ENCODE measurements at regions not wholly inside any gene's neighbourhood (a gene's known extent, or its start where the extent isn't known, plus 50 kb on each side); places are given as distances from the start of the nearest gene placed in this dataset.

DNA sequence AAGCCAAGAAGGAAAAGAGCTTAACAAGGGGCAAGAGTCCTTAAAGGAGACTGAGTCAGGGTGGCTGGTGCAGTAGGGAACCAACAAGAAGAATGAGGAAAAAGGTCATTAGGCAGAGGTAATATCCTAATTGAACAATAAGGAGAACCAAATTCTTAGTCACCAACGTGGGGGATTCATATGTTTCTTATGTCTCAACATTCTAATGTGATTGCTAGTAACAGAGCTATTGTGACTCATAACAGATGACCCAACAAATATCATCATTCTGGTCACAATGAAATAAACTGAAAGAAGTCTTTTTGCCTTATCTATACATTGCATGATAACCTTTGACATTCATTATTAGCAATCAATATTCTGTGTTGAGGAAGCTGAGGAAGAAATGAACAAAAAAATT lies 101.6 kb downstream of the RAP2A start:
- DNase-seq (ENCODE audit: low read depth) = peak; percentile 85
- TF ChIP-seq, protein P1, sequence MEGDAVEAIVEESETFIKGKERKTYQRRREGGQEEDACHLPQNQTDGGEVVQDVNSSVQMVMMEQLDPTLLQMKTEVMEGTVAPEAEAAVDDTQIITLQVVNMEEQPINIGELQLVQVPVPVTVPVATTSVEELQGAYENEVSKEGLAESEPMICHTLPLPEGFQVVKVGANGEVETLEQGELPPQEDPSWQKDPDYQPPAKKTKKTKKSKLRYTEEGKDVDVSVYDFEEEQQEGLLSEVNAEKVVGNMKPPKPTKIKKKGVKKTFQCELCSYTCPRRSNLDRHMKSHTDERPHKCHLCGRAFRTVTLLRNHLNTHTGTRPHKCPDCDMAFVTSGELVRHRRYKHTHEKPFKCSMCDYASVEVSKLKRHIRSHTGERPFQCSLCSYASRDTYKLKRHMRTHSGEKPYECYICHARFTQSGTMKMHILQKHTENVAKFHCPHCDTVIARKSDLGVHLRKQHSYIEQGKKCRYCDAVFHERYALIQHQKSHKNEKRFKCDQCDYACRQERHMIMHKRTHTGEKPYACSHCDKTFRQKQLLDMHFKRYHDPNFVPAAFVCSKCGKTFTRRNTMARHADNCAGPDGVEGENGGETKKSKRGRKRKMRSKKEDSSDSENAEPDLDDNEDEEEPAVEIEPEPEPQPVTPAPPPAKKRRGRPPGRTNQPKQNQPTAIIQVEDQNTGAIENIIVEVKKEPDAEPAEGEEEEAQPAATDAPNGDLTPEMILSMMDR (conservative IDR thresholded peaks at IDR 0.05; ENCODE audit: control insufficient read depth, insufficient read depth, low read depth, low read length) = no peak
- no peak overlapping the region for H3K4me3 ChIP-seq (ENCODE audit: control insufficient read depth, low read depth, low read length)

DNA sequence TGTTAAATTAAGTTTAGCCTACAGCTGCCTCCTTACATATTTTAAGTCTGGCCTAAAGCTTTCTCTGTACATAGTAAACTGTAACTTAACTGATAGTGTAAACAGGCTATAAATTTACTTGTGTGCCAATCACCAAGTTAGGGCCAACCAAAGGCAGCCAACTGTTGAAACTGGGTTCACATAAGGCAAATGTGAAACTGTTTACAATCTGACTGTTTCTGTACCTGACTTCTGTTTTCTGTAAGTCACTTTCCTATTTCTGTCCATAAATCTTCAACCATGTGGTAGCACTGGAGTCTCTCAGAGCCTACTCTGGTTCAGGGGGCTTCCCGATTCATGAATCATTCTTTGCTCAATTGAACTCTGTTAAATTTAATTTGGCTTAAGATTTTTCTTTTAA lies 103.1 kb downstream of the RAP2A start:
- TF ChIP-seq, protein P1 (conservative IDR thresholded peaks at IDR 0.05; ENCODE audit: control insufficient read depth, insufficient read depth, low read depth, low read length) = no peak

DNA sequence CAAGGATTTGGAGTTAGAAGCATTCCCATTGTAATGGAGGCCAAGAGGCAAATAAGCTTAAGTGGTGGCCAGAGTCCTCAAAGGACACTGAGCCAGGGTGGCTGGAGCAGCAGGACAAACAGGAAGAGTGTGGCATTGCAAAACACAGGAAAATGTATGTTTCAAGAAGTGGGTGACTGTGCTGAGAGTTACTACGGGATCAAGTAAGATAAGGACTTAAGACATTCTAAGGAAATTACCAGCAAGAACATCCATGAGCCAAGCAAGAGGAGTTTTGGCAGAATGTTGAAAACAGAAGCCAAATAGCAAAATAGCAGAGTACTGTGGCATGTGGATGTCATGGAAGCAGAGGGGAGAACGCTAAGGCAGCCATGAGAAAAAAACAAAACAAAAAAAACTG lies 104.2 kb downstream of the RAP2A start:
- TF ChIP-seq, protein P1 (conservative IDR thresholded peaks at IDR 0.05; ENCODE audit: control insufficient read depth, insufficient read depth, low read depth, low read length) = no peak
- DNase-seq (ENCODE audit: low read depth) = no peak
- H3K4me3 ChIP-seq (ENCODE audit: control insufficient read depth, low read depth, low read length) = no peak overlapping the region

More for the DNA sequence above, 103.1 kb downstream of the RAP2A start:
- no peak overlapping the region for H3K4me3 ChIP-seq (ENCODE audit: control insufficient read depth, low read depth, low read length)
- DNase-seq (ENCODE audit: low read depth) = no peak

DNA sequence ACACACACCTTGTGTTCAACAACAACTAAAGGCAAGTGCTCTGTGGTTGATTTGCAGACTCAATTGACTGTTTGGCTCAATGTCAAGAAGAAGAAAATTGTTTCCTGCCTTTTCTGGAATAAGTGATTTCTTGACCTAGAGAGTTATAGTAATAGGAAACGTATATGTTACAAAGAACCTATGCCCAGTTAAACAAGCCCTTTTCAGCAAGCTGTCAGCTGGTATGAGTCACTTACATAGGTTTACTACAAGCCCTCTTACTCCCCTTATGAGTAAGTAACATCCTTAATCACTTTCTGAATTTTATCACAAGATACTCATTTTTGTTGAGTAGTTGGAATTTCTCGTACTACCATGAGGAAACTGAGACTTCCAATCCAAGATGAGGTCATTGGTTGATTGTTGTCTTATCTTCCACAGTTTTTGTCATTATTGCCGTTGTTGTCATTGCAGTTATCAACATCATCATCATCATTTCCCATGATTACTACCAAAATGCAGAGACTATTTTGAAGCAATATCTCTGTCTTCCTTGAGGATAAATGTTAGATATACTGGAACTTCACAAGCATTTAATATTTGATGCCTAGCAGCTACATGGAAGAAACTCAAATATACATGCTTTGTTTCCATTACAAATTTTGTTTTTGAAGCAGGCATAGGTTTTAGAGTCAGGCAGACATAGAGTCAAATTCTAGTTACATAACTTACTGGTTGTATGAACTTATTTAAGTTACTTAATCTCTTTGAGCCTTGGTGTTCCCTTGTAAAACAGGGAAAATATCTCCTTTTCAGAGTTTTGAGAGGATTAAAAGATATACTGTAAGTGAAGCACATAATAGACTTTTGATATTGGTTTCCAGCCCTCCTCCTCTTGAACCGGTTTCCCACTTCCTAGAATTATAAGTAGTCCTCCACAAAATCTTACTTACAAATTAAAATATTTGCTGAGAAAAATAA lies 106.0 kb downstream of the RAP2A start:
- TF ChIP-seq, protein P1 (conservative IDR thresholded peaks at IDR 0.05; ENCODE audit: control insufficient read depth, insufficient read depth, low read depth, low read length) = no peak
- DNase-seq (ENCODE audit: low read depth) = peak; percentile 71
- H3K4me3 ChIP-seq (ENCODE audit: control insufficient read depth, low read depth, low read length) = no peak overlapping the region

DNA sequence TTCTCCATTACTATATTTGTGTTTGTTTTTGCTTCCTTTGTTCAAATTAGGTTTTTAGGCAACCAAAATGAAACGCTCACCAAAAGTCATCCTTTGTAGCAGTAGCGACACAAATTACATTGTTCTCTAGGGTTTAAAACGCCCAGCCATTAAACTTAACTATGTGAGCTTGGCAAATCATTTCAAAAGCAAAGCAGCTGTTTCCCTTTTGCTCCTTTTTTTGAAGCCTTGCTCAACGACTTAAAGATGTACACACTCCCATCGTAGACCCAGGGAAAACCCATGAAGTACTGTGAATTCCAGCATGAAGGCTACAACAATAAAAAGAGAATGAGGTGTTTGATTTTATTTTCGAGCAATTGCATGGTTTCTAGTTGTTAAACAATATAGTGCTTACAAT lies 106.7 kb downstream of the RAP2A start:
- TF ChIP-seq, protein P1 (conservative IDR thresholded peaks at IDR 0.05; ENCODE audit: control insufficient read depth, insufficient read depth, low read depth, low read length) = no peak
- DNase-seq (ENCODE audit: low read depth) = no peak
- no peak overlapping the region for H3K4me3 ChIP-seq (ENCODE audit: control insufficient read depth, low read depth, low read length)

DNA sequence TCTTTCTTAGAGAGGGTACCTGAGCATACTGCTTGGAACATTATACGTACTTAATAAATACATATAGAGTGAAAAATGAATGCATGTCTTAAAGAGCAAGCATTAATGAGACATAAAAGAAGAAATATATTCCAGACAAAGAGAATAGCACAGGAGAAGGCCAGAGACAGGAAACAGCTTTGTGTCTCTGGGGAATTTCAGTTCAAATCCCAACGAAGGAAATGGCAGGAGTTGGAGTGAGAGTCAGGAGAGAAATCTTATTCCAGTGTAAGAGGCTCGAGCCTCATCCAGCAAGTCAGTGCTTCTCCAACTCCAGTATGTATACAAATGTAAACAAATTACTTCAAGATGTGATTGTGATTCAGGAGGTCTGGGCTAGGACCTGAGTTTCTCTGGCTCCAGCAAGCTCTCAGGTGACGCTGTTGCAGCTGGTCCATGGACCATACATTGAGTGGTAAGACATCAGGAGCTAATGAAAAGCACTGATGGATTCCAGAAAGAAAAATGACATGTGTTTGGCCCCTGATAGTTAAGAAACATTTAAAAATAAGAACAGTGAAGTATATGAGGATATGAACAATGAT lies 108.2 kb downstream of the RAP2A start:
- no peak overlapping the region for H3K4me3 ChIP-seq (ENCODE audit: control insufficient read depth, low read depth, low read length)
- TF ChIP-seq, protein P1 (conservative IDR thresholded peaks at IDR 0.05; ENCODE audit: control insufficient read depth, insufficient read depth, low read depth, low read length) = no peak
- peak; percentile 11 for DNase-seq (ENCODE audit: low read depth)
